HG02759 (cell line): ENCODE measurements at regions not wholly inside any gene's neighbourhood (a gene's known extent, or its start where the extent isn't known, plus 50 kb on each side); places are given as distances from the start of the nearest gene placed in this dataset.

ENCODE experiments used
- ATAC-seq: cut with Tn5 transposase; IDR thresholded peaks from one replicate; pipeline ENCODE4 v1.9.1; 2021; ENCODE audit warnings: mild to moderate bottlenecking, moderate library complexity; ENCODE audit not compliant: unreplicated experiment

GRCh38 chr3:177300039-177300833, 103.0 kb upstream of the TBL1XR1 start:
- peak; percentile 84 for ATAC-seq

GRCh38 chr3:177300842-177301241, 103.6 kb upstream of the TBL1XR1 start:
- peak; percentile 28 for ATAC-seq

GRCh38 chr3:177306252-177306651, 109.0 kb upstream of the TBL1XR1 start:
- ATAC-seq, result no peak

- no peak for ATAC-seq
Observed at GRCh38 chr3:177307391-177307790, 110.1 kb upstream of the TBL1XR1 start.

DNA sequence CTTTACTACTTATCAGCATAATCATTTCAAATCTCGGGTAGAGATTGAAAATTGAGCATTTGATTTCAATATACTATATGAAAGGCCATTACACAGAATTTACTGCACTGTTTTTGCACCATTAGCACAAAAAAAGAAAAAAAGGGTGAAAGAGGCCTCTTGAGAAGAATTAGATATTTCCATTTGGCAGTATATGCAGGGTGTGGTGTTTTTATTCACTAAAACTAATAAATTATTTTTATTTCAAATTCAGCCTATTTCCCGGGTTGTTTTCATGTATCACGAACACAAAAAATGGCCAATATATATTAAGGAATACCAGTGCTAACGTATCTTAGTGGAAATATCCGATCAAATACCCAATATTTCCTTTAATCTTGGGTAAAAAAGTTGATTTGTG, 110.5 kb upstream of the TBL1XR1 start:
- ATAC-seq, result no peak

GRCh38 chr3:177308286-177308685, 111.0 kb upstream of the TBL1XR1 start:
- no peak for ATAC-seq

DNA sequence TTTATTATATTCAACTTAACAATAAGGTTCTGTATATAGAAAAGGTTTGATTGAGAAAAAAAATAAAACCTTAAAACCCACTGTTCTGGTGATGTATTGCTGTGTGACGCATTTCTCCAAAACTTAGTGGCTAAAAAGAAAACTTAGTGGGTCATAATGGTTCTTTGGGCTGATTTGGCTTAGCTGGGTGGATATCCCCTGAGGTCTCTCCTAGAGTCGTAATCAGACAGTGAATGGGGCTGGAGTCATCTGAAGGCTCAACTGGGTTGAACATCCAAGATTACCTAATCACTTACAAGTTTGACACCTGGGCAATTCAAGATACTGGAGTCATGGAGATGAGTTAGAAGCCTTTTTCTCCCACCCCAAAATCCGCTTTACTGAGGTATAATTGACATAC, 111.6 kb upstream of the TBL1XR1 start:
- ATAC-seq, result no peak

DNA sequence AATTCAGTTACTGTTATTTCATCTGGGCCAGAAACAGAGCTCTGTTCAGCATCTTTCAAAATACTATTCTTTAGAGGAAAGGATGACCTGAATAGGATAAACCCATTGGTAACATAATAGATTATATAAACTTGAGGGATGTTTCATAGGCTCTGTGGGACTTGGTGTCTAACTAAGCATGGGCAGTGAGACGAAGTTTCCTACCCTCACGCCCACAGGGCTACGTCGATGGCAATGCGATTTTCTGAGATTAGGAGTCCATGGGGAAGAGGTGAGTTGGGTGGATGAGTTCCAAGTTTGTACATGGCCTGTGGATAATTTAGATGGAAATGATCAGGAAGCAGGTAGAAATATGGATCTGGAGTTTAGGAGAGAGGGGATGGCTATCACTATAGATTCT, 115.2 kb upstream of the TBL1XR1 start:
- ATAC-seq, result no peak

DNA sequence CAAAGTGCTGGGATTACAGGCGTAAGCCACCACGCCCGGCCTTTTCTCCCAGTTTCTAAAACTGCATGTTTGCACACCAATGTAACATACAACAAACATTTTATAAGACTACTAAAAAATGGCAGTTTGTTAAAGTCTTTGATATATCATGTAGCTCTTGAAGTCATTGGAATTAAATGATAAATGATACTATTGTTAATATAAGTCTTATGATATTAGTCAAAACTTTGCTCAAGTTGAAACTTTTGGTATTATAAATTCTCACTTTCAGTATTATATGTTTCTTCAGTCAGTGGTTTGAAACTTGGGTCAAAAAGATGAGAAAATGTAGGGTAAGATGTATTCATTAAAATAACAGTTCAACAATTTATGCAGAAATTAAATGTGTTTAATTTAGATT, 117.6 kb upstream of the TBL1XR1 start:
- peak; percentile 78 for ATAC-seq

DNA sequence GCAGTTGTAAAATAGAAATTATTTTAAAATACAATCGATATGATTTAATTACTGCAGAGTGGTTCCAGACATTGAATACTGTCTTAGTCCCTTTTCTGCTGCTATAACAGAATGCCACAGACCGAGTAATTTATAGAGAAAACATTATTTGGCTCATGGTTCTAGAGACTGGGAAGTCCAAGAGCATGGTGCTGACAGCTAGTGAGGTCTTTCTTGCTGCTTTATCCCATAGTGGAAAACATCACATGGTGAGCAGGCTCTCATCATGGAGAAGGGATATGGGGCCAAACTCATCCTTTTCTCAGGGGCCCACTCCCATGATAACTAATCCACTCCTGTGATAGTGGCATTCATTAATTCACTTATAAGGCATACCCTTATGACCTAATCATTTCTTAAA, 120.0 kb upstream of the TBL1XR1 start:
- no peak for ATAC-seq

DNA sequence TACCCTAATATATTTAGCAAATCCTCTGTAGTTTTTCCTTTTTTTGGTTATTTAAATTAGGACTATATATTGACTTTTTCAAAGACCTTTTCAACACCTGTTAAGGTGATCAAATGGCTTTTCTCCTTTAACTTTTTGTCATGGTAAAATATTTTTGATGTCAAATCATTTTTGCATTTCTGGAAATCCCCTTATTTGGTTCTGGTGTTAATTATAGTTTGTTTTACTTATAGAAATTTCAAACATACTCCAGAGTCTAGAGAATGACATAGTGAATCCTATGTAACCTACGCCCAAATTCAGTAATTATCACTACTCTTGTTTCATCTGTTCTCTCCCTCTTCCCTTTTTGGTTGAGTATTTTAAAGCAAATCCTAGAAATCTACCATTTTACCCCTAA, 121.3 kb upstream of the TBL1XR1 start:
- ATAC-seq, result no peak

GRCh38 chr3:177320765-177321247, 123.5 kb upstream of the TBL1XR1 start:
- peak; percentile 40 for ATAC-seq

DNA sequence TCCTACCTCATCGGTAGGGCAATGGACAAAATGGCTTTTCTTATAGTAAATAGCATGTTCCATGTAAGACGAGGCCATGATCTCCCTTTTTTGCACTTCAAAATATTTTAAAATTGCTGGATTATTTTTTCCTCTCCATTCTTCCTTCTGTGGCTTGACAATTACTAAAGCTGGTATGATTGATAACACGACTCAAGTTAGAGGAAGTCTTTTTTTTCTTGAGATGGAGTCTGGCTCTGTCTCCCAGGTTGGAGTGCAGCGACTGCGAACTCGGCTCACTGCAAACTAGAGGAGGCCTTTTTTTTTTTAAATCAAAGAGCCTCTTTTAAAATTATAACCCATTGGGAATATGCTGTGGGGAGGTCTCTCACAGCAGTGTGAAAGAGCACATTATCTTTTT, 124.5 kb upstream of the TBL1XR1 start:
- ATAC-seq, result no peak

GRCh38 chr3:177322881-177323280, 125.6 kb upstream of the TBL1XR1 start:
- no peak for ATAC-seq

DNA sequence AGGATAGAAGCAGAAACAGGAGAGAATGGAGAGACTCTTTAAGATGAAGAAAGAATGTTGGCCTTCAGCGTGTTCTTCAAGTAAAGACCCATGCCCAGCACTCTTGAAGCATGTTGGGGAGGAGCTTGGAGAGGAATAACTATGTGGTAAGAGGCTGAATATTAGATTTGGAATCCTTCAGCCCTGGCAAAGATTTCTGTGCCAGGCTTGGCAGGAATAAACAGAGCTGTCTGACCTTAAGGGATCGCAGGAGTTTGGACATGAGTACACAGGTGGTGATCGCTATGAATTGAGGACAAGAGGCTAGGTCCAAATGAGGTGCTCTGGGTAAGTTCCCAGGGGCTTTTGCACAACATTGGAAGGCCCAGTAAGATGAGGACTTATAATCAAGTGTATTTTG, 132.6 kb upstream of the TBL1XR1 start:
- no peak for ATAC-seq

DNA sequence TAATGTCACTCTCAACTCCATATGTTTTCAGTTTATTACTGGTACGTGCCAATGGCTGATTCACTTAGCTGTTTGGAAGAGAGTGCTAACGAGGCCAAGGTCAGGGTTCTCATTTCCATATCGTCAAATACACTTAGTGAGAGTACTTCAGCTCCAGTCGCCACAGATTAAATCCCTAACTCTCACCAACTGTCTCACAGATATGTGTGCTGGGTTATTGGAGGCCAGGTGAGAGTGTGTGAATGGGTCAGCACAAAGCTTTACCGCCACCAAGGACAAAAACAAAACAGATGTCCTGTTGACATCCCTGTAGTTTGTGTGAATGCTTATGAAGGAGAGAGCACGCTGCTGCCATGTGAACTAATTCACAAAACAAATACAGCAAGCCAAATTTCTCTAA, 133.5 kb upstream of the TBL1XR1 start:
- no peak for ATAC-seq

DNA sequence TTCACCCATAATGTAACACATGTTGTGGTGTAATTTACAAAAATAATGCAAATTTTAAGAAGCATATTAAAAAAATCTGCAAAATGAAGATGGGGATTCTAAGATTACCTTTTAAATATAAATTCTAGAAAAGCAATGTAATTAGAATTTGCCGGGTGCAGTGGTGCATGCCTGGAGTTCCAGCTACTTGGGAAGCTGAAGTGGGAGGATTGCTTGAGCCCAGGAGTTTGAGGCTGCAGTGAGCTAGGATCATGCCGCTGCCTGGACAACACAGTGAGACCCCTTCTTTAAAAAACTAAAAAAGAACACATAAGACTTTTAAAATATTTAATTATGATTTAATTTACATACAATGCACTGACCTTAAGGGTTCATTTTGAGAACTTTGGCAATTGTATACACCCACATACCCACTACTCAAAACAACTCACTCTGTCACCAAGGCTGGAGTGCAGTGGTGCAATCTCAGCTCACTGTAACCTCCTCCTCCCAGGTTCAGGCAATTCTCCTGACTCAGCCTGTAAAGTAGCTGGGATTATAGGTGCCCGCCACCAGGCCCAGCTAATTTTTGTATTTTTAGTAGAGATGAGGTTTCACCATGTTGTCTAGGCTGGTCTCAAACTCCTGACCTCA, 134.0 kb upstream of the TBL1XR1 start:
- ATAC-seq, result no peak

DNA sequence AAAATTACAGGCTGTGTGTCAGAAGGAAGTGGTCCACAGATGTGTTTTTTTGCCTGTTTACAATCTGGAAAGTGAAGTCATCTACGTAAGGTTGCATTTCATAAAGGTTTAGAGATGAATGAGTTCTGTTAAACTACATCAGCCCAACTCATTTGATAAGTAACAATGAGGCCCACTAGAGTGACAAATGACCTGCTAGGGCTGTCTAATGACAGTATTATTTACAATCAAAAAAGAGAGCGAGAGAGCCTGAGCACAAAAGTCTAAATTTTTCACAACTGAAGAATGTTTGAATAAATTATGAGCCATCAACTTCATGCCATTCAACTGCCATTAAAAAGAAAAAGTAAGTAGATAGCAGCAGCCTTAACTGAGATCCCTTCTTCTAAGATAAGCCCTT, 135.7 kb upstream of the TBL1XR1 start:
- no peak for ATAC-seq

GRCh38 chr3:177333533-177334520, 136.5 kb upstream of the TBL1XR1 start:
- ATAC-seq, result no peak

DNA sequence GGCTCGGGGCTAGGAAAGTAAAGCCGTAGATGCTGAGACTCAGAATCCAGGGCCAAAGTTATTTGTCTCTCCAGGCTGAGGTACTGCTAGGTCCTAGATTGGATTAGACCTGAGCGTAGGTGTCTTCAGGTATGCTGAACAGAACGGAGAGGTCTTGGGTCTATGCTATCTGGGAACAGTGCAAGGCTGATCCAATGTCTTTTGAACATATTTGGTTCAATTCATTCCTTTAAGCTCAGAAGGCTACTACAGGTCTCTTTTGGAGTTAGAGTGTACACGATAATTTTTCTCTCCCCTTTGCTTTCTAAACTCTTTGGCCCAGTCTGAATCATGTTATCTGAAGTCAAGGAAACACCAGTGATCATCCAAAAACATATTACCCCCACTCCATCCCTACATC, 137.5 kb upstream of the TBL1XR1 start:
- ATAC-seq, result no peak

DNA sequence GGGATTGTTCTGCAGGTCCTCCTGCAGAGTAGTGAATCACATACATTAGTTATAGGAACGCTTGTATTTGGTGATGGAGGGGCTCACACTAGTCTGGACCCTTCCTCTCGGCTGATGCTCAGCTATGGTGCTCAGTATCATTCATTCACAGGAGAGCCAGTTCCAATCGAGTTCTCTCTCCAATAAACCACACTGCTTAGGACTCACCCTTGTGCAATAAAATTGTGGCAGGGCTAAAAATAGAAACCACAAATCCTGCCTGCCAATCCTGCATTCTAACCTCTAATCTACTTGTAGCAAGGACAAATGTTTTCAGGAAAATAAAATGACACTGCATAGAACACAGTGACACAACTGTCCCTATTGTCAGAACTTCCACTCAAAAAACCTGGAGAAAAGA, 138.4 kb upstream of the TBL1XR1 start:
- ATAC-seq, result no peak
